HAP-1 (cell line): ENCODE measurements at regions not wholly inside any gene's neighbourhood (a gene's known extent, or its start where the extent isn't known, plus 50 kb on each side); places are given as distances from the start of the nearest gene placed in this dataset.

Source experiments
- DNase-seq, 2 experiments: peaks; one replicate each; pipeline ENCODE4 v3.0.0-alpha.2; 2016 to 2020; ENCODE audit warnings: low spot score in 2 of 2
- H3K27me3 ChIP-seq: fragments of 250-450 bp; sonication (Bioruptor Pico); 2 replicates; pipeline ENCODE4 v1.5.1; 2020; ENCODE audit warnings: low read depth, mild to moderate bottlenecking, moderate library complexity
- H3K36me3 ChIP-seq: fragments of 250-450 bp; sonication (Bioruptor Pico); replicated peaks from 2 replicates; pipeline ENCODE4 v1.5.1; 2020; ENCODE audit warnings: mild to moderate bottlenecking
- H3K4me1 ChIP-seq: fragments of 250-450 bp; sonication (Bioruptor Pico); 2 replicates; pipeline ENCODE4 v1.5.1; 2020; ENCODE audit warnings: mild to moderate bottlenecking
- H3K4me3 ChIP-seq: fragments of 250-450 bp; sonication (Bioruptor Pico); 2 replicates; pipeline ENCODE4 v1.5.1; 2020; ENCODE audit warnings: mild to moderate bottlenecking, moderate library complexity
- H3K9me3 ChIP-seq: fragments of 250-450 bp; sonication (Bioruptor Pico); 2 replicates; pipeline ENCODE4 v1.5.1; 2020; ENCODE audit warnings: mild to moderate bottlenecking, moderate library complexity
- in situ Hi-C: fragments of 300-500 bp; cut with MboI; formaldehyde crosslinking; loops from 3 replicates; pipeline ENCODE4 v1.14.3; 2020; ENCODE audit warnings: low sequenced_read_pairs, inconsistent platforms, mixed read lengths

DNA sequence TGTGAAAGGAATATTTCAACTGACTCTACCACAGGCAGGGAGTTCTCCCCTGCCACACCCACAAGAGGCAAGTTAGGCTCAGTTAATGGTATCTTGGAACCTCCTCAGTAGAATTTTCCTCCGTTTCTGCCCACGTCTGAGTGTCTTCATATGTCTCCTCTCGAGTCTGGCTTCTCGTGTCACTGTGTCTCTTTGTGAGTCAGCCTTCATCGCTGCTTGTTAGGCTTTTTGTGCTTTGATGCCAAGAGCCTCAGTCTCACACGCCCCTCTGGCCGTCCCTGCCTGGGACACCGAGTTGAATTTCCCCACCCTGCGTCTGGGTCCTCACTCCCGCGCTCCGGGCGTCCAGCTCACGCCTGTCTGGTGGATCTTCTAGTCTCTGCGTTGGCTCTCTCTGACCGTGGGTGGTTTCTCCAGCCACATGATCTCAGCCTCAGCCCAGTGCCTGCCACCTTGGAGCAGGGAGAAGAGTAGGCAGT lies 125.7 kb upstream of the GADD45A start:
- H3K4me3 ChIP-seq: no peak overlapping the region
- DNase-seq: no peak
- no peaks in the 10 kb centered on the region for H3K9me3 ChIP-seq
- no peaks in the 10 kb centered on the region for H3K36me3 ChIP-seq
- no peaks in the 10 kb centered on the region for H3K27me3 ChIP-seq
- in situ Hi-C loops: loop anchor here (10.0 kb wide), 1 partner anchor 196 kb away; no protein-coding TSS in a partner anchor
- H3K4me1 ChIP-seq: no peaks in the 10 kb centered on the region

DNA sequence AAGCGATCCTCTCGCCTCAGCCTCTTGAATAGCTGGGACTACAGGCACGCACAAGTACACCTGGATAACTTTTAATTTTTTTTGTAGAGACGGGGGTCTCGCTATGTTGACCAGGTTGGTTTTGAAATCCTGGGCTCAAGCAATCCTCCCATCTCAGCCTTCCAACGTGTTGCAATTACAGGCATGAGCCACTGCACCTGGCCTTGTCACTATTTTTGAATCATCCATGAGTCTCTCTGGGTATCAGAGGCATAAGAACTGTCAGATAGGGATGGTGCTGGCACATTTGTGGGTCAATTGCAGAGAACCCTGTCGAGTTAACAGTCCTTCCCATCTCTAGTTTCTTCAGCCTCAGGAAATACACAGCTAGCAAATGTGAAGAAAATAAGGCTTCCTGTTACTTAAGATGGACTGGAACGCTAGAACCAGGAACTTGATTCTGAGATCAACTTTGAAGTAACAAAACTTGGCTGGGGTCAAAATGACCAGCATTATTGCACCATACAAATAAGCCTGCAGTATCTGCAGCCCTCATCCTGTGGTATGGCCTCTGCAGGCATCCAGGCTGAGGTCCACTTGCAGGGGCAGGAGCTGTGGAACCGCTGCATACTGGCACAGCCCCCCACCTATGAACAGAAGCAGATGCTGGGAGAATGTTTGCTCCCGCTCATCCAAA lies 124.3 kb upstream of the GADD45A start:
- in situ Hi-C loops: no loop called here

DNA sequence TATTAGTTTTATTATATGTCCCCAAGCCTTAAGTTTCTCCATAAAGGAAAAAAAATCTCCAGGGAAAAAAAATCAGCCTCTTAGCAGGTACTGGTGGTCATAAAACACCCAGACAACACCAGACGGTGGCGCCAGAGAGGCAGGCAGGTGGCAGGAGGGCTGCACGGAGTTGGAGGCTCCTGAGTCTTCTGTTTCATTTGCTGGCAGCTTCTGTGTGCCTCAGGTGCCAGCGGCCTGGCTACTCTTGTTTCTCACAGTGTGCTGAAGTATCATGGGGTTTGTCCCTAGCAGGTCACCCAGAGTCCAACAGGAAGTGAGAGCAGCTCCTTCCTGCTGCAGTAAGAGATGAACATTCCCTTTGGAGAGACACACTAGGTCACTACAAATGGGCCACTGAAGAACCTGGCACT lies 123.3 kb upstream of the GADD45A start:
- no peaks in the 10 kb centered on the region for H3K4me1 ChIP-seq
- no peak overlapping the region for H3K4me3 ChIP-seq
- DNase-seq: peak; percentile 72 to 95
- no peaks in the 10 kb centered on the region for H3K27me3 ChIP-seq
- in situ Hi-C loops: no loop called here
- H3K36me3 ChIP-seq: no peaks in the 10 kb centered on the region
- no peaks in the 10 kb centered on the region for H3K9me3 ChIP-seq

More for the DNA sequence above, 124.3 kb upstream of the GADD45A start:
- no peaks in the 10 kb centered on the region for H3K9me3 ChIP-seq
- H3K36me3 ChIP-seq: no peaks in the 10 kb centered on the region
- DNase-seq: no peak
- H3K4me3 ChIP-seq: no peak overlapping the region
- no peaks in the 10 kb centered on the region for H3K27me3 ChIP-seq
- no peaks in the 10 kb centered on the region for H3K4me1 ChIP-seq

DNA sequence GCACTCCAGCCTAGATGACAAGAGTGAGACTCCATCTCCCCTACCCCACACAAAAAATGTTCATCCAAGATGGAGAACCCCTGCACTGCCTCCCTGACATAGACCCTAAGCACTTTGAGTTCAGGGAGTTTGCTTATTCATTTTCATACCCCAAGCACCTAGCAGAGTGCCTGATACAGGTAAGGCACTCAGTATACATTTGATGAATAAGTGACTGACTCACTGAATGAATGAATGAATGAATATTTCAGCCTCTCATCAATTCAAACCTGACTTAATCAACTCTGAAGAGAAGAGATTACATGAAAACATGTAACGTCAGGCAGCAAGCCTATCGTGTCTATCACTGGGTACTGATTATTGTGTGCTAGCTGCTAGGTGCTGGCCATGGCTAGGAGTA lies 121.3 kb upstream of the GADD45A start:
- Histone ChIP-seq H3K27me3 (no peaks in the 10 kb centered on the region), H3K9me3 (no peaks in the 10 kb centered on the region), H3K36me3 (no peaks in the 10 kb centered on the region), H3K4me1 (no peaks in the 10 kb centered on the region), H3K4me3 (no peak overlapping the region)
- in situ Hi-C loops: no loop called here
- no peak for DNase-seq

DNA sequence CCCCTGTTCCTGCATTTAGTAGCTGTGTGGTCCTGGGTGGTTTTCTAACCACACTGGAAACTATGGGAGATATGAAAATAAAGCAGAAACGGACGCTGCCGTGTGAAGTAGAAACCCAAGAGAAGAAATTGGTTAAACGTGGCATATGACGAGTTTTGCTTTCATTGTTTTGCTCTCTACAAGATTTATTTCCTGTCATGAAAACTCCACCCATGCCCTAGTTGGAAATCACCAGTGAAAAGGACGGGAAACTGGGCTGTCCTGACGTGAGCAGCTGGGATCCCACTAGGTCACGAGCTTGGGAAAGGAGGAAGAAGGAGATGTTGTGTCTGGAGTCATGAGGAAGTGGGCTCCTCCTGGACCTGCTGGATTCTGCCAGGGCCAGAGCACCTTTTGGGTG lies 120.8 kb upstream of the GADD45A start:
- Histone ChIP-seq H3K27me3 (no peaks in the 10 kb centered on the region), H3K4me1 (no peaks in the 10 kb centered on the region), H3K9me3 (no peaks in the 10 kb centered on the region), H3K4me3 (no peak overlapping the region), H3K36me3 (no peaks in the 10 kb centered on the region)
- in situ Hi-C loops: no loop called here
- DNase-seq: no peak

DNA sequence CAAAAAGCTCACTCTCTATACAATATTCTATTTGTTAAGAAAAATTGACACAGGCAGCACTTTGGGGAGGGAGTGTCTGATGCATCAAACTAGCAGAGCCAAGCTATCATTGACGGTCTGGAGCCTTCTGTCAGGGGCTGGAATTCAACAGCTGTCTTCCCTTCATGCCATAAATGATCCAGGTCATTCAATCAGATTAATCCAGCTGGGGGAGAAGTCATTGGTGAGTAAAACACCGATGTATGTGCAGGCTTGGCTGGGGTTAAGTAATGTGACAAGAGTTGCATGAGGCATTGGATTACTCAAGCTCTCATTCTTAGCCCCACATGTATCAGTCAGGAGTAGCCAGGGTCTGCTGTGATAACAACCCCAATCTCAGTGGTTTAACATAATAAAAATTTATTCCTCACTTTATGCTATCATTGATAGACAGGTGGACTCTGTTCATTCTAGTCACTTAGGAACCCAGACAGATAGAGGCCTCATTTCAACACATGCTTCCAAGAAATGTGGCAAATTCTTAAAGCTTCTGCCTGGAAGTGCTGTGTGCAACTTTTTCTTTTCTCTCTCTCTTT lies 118.1 kb upstream of the GADD45A start:
- Histone ChIP-seq H3K27me3 (no peaks in the 10 kb centered on the region), H3K4me3 (no peak overlapping the region), H3K9me3 (no peaks in the 10 kb centered on the region), H3K36me3 (no peaks in the 10 kb centered on the region), H3K4me1 (no peaks in the 10 kb centered on the region)
- in situ Hi-C loops: no loop called here
- DNase-seq: no peak

DNA sequence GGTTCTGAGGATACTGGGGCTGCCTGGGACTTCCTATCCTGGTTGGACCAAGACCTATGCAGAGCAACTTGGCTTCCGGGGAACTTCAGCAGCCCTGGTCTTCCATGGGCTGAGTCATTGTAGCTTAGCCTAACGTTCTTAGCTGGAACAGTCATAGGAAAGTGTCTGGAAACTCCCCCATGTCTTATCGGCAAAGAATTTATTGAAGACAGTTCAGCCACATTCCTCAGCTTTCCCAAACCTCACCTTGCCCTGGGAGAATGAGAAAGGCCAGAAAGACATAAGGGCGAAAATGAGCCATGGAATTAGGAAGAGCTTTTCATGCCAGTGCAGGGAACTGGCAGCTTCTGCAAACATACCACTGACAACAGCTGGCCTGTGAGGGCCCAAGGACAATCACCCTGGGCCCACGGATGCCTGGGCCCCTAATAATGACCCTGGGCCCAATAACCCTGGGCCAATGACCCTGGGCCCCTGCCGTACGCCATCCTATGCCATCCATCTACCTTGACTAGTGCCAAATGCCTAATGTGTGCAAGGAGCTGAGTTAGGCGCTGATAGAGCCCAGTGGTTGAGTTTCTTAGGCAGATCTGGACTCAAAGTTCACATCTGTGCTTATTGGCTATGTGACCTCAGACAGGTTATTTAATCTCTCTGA lies 114.4 kb upstream of the GADD45A start:
- H3K4me1 ChIP-seq: no peaks in the 10 kb centered on the region
- no peaks in the 10 kb centered on the region for H3K36me3 ChIP-seq
- DNase-seq: no peak
- no peaks in the 10 kb centered on the region for H3K27me3 ChIP-seq
- no peaks in the 10 kb centered on the region for H3K9me3 ChIP-seq
- no peak overlapping the region for H3K4me3 ChIP-seq
- in situ Hi-C loops: no loop called here

DNA sequence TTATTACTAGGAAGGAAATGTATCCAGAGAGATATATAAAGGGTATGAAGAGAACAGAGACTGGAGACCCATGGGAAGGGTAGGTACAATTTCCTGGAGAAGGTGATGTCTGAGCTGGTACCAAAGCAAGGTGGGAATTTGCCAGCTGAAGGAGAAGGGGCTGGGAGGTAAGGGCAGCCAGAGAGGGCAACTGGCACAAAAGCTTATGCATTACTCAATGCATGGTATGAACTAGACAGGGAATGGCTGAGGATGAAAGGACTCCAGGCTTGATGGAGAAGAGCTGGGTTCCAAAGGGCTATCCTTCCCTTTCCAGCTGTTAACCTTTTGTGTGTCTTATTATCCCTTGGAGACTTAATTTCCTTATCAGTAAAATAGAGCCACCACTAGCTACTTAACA lies 113.6 kb upstream of the GADD45A start:
- Histone ChIP-seq H3K27me3 (no peaks in the 10 kb centered on the region), H3K4me3 (no peak overlapping the region), H3K36me3 (no peaks in the 10 kb centered on the region), H3K4me1 (no peaks in the 10 kb centered on the region), H3K9me3 (no peaks in the 10 kb centered on the region)
- in situ Hi-C loops: no loop called here
- no peak for DNase-seq

DNA sequence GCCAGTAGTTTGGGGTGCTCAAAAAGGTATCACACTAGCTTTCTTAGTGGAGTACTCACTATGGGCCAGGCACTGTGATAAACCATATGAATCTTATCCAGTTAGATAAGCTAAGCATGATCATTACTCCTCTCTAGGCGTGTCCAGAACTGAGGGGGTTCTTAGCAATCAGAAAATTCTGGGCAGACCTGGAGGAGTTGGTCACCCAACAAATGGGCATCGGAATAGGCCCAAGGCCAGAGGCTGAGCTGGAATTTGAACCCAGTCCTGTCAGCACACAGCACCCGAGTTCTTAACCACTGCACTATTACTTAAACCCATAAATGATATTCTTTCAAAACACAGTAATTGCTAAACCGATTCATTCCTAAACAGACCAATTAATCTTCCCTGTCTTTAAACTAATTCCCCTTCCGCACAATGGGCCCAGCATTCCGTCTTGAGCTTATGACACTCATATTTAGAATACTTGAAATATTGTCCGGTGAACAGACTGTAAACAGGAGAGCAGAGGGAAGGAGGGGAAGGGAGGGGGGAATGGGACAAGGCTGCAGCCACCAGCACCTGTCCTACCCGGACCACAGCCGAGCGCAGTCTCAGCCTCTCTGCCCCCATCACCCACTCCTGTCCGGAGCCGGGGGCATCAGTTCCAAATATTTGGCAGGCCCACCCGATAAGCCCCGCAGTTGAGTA lies 113.0 kb upstream of the GADD45A start:
- H3K9me3 ChIP-seq: no peaks in the 10 kb centered on the region
- no peaks in the 10 kb centered on the region for H3K36me3 ChIP-seq
- in situ Hi-C loops: no loop called here
- DNase-seq: no peak
- no peaks in the 10 kb centered on the region for H3K4me1 ChIP-seq
- no peak overlapping the region for H3K4me3 ChIP-seq
- no peaks in the 10 kb centered on the region for H3K27me3 ChIP-seq

DNA sequence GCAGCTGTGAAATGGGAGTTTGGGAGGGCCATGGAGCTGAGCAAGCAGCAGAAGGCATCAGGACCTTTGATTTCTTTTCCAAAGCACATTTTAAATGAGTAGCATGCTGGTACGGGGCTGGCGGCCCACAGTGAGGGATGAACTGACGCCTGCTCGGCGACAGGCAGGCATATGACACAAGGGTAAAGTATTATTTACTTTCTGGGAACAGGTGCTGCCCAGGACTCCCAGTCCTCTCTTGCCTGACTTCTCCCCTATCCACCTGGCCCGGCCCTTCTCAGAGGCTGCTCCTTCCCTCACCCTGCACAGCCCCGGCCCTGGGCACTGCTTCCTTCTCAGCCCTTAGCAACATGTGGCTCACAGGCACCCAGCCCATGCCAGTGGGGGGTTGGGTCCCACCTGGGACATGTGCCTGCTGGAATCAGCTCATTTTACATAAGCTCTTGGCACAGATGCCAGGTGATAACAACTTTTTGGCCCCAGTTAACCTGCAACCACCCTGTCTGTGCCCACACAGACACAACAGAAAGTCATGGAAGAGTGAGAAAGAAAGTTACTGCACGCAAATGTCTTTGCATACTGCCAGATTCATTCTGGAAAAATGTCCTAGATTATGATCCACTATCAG lies 112.3 kb upstream of the GADD45A start:
- no peak for DNase-seq
- Histone ChIP-seq H3K9me3 (no peaks in the 10 kb centered on the region), H3K36me3 (no peaks in the 10 kb centered on the region), H3K4me1 (no peaks in the 10 kb centered on the region), H3K4me3 (no peak overlapping the region), H3K27me3 (no peaks in the 10 kb centered on the region)
- in situ Hi-C loops: no loop called here

DNA sequence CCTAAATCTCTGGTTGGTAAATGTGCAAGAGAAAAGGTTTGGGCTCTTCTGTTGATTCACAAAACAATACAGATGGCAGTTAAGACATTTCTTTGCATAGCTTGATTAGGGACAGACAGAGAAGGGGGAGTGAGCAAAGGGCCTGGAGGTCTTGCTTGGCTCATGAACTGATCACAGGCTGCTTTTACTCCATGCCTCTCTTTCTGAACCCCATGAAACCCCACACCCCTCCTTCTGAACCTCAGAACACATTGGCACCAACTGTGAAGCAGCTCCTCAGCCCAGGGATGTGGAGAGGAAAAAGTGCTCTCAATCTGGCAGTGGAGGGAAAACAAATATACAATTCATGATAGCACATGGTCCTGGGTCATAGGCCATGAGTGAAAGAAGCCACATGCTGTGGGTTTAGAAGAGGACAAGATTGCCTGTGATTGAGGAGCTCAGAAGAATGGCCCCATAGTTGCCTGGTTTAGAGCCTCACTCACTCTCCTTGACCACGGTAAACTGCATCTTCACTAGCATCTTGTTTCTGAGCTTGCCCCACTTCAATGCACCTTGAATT lies 111.6 kb upstream of the GADD45A start:
- Histone ChIP-seq H3K27me3 (no peaks in the 10 kb centered on the region), H3K9me3 (no peaks in the 10 kb centered on the region), H3K4me3 (no peak overlapping the region), H3K4me1 (no peaks in the 10 kb centered on the region), H3K36me3 (no peaks in the 10 kb centered on the region)
- DNase-seq: no peak
- in situ Hi-C loops: no loop called here

DNA sequence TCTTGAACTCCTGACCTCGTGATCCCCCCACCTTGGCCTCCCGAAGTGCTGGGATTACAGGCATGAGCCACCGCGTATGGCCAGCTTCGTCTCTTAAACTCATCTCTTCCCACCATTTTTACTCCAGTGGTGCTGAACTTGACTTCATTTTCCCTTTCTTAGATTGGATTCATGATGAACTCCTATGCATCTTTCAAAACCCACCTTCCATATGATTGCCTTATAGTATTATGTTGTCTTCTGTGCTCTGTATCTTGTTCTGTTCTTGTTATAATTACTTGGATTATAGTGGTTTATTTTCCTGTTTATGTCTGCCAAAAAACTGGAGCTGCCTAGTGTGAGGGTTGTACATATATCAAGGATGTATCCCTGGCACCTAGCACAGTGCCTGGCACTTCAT lies 110.8 kb upstream of the GADD45A start:
- Histone ChIP-seq H3K9me3 (no peaks in the 10 kb centered on the region), H3K36me3 (no peaks in the 10 kb centered on the region), H3K4me1 (no peaks in the 10 kb centered on the region), H3K27me3 (no peaks in the 10 kb centered on the region), H3K4me3 (no peak overlapping the region)
- DNase-seq: no peak
- in situ Hi-C loops: no loop called here

DNA sequence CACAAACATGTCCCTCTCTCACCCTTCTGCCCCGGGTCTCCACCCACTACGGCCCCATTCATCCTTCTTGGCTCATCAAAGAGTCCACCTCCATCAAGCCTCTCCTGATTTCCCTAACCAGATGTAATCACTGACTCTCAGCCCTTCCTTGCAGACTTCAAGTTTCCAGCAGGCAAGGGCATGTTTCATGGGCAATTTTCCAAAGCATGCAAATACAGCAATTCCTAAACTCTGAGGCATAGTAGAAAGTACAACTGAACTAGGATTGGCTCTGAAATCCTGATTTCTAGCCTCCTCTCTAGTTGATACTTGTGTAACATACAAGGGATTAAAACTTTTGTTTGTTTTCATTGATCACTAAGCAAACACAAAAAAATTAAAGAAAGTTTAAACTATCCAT lies 109.1 kb upstream of the GADD45A start:
- Histone ChIP-seq H3K4me3 (no peak overlapping the region), H3K36me3 (no peaks in the 10 kb centered on the region), H3K27me3 (no peaks in the 10 kb centered on the region), H3K4me1 (no peaks in the 10 kb centered on the region), H3K9me3 (no peaks in the 10 kb centered on the region)
- in situ Hi-C loops: no loop called here
- DNase-seq: no peak
